Caco-2 (cell line): ENCODE measurements at regions not wholly inside any gene's neighbourhood (a gene's known extent, or its start where the extent isn't known, plus 50 kb on each side); places are given as distances from the start of the nearest gene placed in this dataset.

Source experiments
- BruUV-seq: library from RNA; stranded (reverse); fragments of 400-500 nt; replicated peaks from 2 replicates; lab custom pipeline; 2021; lab: Mats Ljungman, UMichigan
- CTCF ChIA-PET: fragments of 300-600 bp; sonication (Branson Sonifier 250); formaldehyde crosslinking; loops from one replicate; lab custom pipeline; 2022; ENCODE audit warnings: antibody characterized with exemption; lab: Charles Lee
- POLR2A ChIA-PET: fragments of 300-600 bp; sonication (Branson Sonifier 250); formaldehyde crosslinking; loops from one replicate; lab custom pipeline; 2022; ENCODE audit warnings: antibody characterized with exemption; lab: Charles Lee
- DNase-seq, 2 experiments: peaks; one replicate each; pipeline versions ENCODE4 v3.0.0 to v3.0.0-alpha.2; 2020 to 2022
- H3K27me3 ChIP-seq: replicated peaks from 2 replicates; pipeline ENCODE4 v1.6.0; 2011; ENCODE audit warnings: low read length; ENCODE audit not compliant: control insufficient read depth, insufficient read depth
- H3K36me3 ChIP-seq: 2 replicates; pipeline ENCODE4 v1.5.1; 2011; ENCODE audit warnings: low read length; ENCODE audit not compliant: control insufficient read depth, insufficient read depth
- H3K4me1 ChIP-seq: fragments of 250-450 bp; sonication (Bioruptor Pico); 2 replicates; pipeline ENCODE4 v1.5.1; 2020; ENCODE audit warnings: mild to moderate bottlenecking
- H3K4me3 ChIP-seq: 2 replicates; pipeline ENCODE4 v1.5.1; 2011; ENCODE audit warnings: low read depth, mild to moderate bottlenecking, control low read depth, low read length
- H3K9me3 ChIP-seq: fragments of 250-450 bp; sonication (Bioruptor Pico); 2 replicates; pipeline ENCODE4 v1.5.1; 2020; ENCODE audit warnings: mild to moderate bottlenecking, moderate library complexity
- H3K27ac Mint-ChIP-seq: one replicate; pipeline ENCODE4 v1.8.0; 2022; ENCODE audit warnings: mixed read lengths; ENCODE audit not compliant: unreplicated experiment
- H3K27me3 Mint-ChIP-seq: one replicate; pipeline ENCODE4 v1.8.0; 2022; ENCODE audit warnings: mixed read lengths; ENCODE audit not compliant: insufficient read depth, unreplicated experiment
- H3K36me3 Mint-ChIP-seq: one replicate; pipeline ENCODE4 v1.8.0; 2022; ENCODE audit warnings: mild to moderate bottlenecking, mixed read lengths; ENCODE audit not compliant: insufficient read depth, unreplicated experiment
- H3K4me1 Mint-ChIP-seq: one replicate; pipeline ENCODE4 v1.8.0; 2022; ENCODE audit warnings: low read depth, mixed read lengths; ENCODE audit not compliant: unreplicated experiment
- H3K4me3 Mint-ChIP-seq: one replicate; pipeline ENCODE4 v1.8.0; 2022; ENCODE audit warnings: mild to moderate bottlenecking, moderate library complexity, mixed read lengths; ENCODE audit not compliant: unreplicated experiment
- H3K9me3 Mint-ChIP-seq: one replicate; pipeline ENCODE4 v1.8.0; 2022; ENCODE audit warnings: mixed read lengths; ENCODE audit not compliant: unreplicated experiment
- CTCF ChIP-seq, 2 experiments: fragments of 200-600 bp in 1 of 2; IDR thresholded peaks; 1 replicate in 1 of 2; 2 replicates in 1 of 2; pipeline versions ENCODE4 v1.5.1 to v1.8.0; 2011 to 2022; ENCODE audit warnings: antibody characterized with exemption in 1 of 2, control low read depth in 1 of 2, inconsistent platforms in 1 of 2, low read depth in 1 of 2, low read length in 1 of 2, mild to moderate bottlenecking in 1 of 2, moderate library complexity in 1 of 2; ENCODE audit not compliant: insufficient read depth in 1 of 2, severe bottlenecking in 1 of 2, unreplicated experiment in 1 of 2
- intact Hi-C: fragments of 100-400 bp; cut with micrococcal nuclease; formaldehyde crosslinking; loops from one replicate; pipeline ENCODE4 v1.10.0; 2022; ENCODE audit not compliant: unreplicated experiment

- H3K4me1 Mint-ChIP-seq, result no peaks in the 10 kb centered on the region
- POLR2A ChIA-PET, result no interaction called here
- Histone ChIP-seq H3K36me3 (no peaks in the 10 kb centered on the region), H3K4me1 (no peaks in the 10 kb centered on the region), H3K27me3 (no peaks in the 10 kb centered on the region), H3K4me3 (no peak overlapping the region), H3K9me3 (no peaks in the 10 kb centered on the region)
- BruUV-seq, result no TSS peak
- no peak for TF ChIP-seq CTCF (IDR thresholded peaks at IDR 0.05; ENCODE audit: insufficient read depth in 1 of 2, low read depth in 1 of 2, low read length in 1 of 2, severe bottlenecking in 1 of 2, unreplicated experiment in 1 of 2)
- no peak overlapping the region for H3K4me3 Mint-ChIP-seq
- no peaks in the 10 kb centered on the region for H3K36me3 Mint-ChIP-seq
- H3K27me3 Mint-ChIP-seq, result no peaks in the 10 kb centered on the region
- intact Hi-C loops, result no loop called here
- no peaks in the 10 kb centered on the region for H3K9me3 Mint-ChIP-seq
- H3K27ac Mint-ChIP-seq, result no peak overlapping the region
- no peak for DNase-seq
- CTCF ChIA-PET, result no interaction called here
Observed at GRCh38 chr13:74193391-74193790, 59.2 kb upstream of the KLF12 start.

- H3K4me3 Mint-ChIP-seq, result no peak overlapping the region
- TF ChIP-seq CTCF (IDR thresholded peaks at IDR 0.05; ENCODE audit: insufficient read depth in 1 of 2, low read depth in 1 of 2, low read length in 1 of 2, severe bottlenecking in 1 of 2, unreplicated experiment in 1 of 2), result no peak
- no peaks in the 10 kb centered on the region for H3K27me3 Mint-ChIP-seq
- ChIA-PET CTCF (no interaction called here), POLR2A (no interaction called here)
- no peaks in the 10 kb centered on the region for H3K36me3 Mint-ChIP-seq
- intact Hi-C loops, result no loop called here
- H3K4me1 ChIP-seq, result no peaks in the 10 kb centered on the region
- H3K27ac Mint-ChIP-seq, result no peak overlapping the region
- DNase-seq, result no peak
- H3K36me3 ChIP-seq, result no peaks in the 10 kb centered on the region
- no TSS peak for BruUV-seq
- H3K4me1 Mint-ChIP-seq, result no peaks in the 10 kb centered on the region
- H3K4me3 ChIP-seq, result no peak overlapping the region
- H3K27me3 ChIP-seq, result no peaks in the 10 kb centered on the region
- no peaks in the 10 kb centered on the region for H3K9me3 Mint-ChIP-seq
- no peaks in the 10 kb centered on the region for H3K9me3 ChIP-seq
Observed at GRCh38 chr13:74191410-74191809, 57.2 kb upstream of the KLF12 start.

GRCh38 chr13:74190999-74191398, 56.8 kb upstream of the KLF12 start:
- no peak for DNase-seq
- TF ChIP-seq CTCF (IDR thresholded peaks at IDR 0.05; ENCODE audit: insufficient read depth in 1 of 2, low read depth in 1 of 2, low read length in 1 of 2, severe bottlenecking in 1 of 2, unreplicated experiment in 1 of 2), result no peak
- H3K36me3 Mint-ChIP-seq, result no peaks in the 10 kb centered on the region
- no peak overlapping the region for H3K4me3 ChIP-seq
- H3K36me3 ChIP-seq, result no peaks in the 10 kb centered on the region
- no peaks in the 10 kb centered on the region for H3K27me3 ChIP-seq
- H3K9me3 Mint-ChIP-seq, result no peaks in the 10 kb centered on the region
- intact Hi-C loops, result no loop called here
- ChIA-PET CTCF (no interaction called here), POLR2A (no interaction called here)
- no peaks in the 10 kb centered on the region for H3K27me3 Mint-ChIP-seq
- no peaks in the 10 kb centered on the region for H3K4me1 Mint-ChIP-seq
- H3K4me1 ChIP-seq, result no peaks in the 10 kb centered on the region
- H3K9me3 ChIP-seq, result no peaks in the 10 kb centered on the region
- BruUV-seq, result no TSS peak
- H3K27ac Mint-ChIP-seq, result no peak overlapping the region
- H3K4me3 Mint-ChIP-seq, result no peak overlapping the region
